Endothelial cell of umbilical vein (primary cell): ENCODE measurements at regions not wholly inside any gene's neighbourhood (a gene's known extent, or its start where the extent isn't known, plus 50 kb on each side); places are given as distances from the start of the nearest gene placed in this dataset.

Source experiments
- BruUV-seq: library from RNA; stranded (reverse); fragments of 400-500 nt; replicated peaks from 2 replicates; lab custom pipeline; 2021; lab: Mats Ljungman, UMichigan
- CTCF ChIA-PET: fragments of 300-600, 350-600 bp; sonication (Branson Sonifier 250); formaldehyde crosslinking; loops from one replicate; lab custom pipeline; 2021; ENCODE audit warnings: antibody characterized with exemption, inconsistent platforms; lab: Charles Lee
- POLR2A ChIA-PET: fragments of 300-600, 350-600 bp; sonication (Branson Sonifier 250); formaldehyde crosslinking; loops from one replicate; lab custom pipeline; 2021; ENCODE audit warnings: antibody characterized with exemption, inconsistent platforms; lab: Charles Lee
- DNase-seq: peaks from one replicate; pipeline ENCODE4 v3.0.0-alpha.2; 2011; ENCODE audit warnings: low read depth, low spot score
- FAIRE-seq: peaks from 2 replicates; lab custom pipeline; 2011; peaks lifted over from hg19 to GRCh38; lab: Jason Lieb, UNC
- H2AFZ ChIP-seq: 2 replicates; pipeline ENCODE4 v1.6.0; 2012; ENCODE audit warnings: low read depth, low read length, control low read depth, inconsistent platforms
- H3K27ac ChIP-seq: 2 replicates; pipeline ENCODE4 v1.5.1; 2011; ENCODE audit warnings: low read depth, mild to moderate bottlenecking, control low read depth, low read length, moderate library complexity; ENCODE audit not compliant: insufficient read depth
- H3K27me3 ChIP-seq, 2 experiments: 2 replicates each; pipeline versions ENCODE4 v1.6.0 to v1.6.1; 2011; ENCODE audit warnings: low read length in 2 of 2, mixed read lengths in 1 of 2; ENCODE audit not compliant: control insufficient read depth in 2 of 2, insufficient read depth in 2 of 2
- H3K36me3 ChIP-seq, 2 experiments: 2 replicates in 1 of 2; 3 replicates in 1 of 2; pipeline ENCODE4 v1.5.1; 2011; ENCODE audit warnings: low read length in 2 of 2, mild to moderate bottlenecking in 1 of 2, moderate library complexity in 1 of 2; ENCODE audit not compliant: control insufficient read depth in 2 of 2, insufficient read depth in 2 of 2; ENCODE audit errors: extremely low read depth in 1 of 2
- H3K4me1 ChIP-seq: 3 replicates; pipeline ENCODE4 v1.5.1; 2011; ENCODE audit warnings: mild to moderate bottlenecking, low read length; ENCODE audit not compliant: control insufficient read depth, insufficient read depth; ENCODE audit errors: extremely low read depth
- H3K4me2 ChIP-seq: 2 replicates; pipeline ENCODE4 v1.6.1; 2011; ENCODE audit warnings: low read length, control low read depth, mixed read lengths; ENCODE audit not compliant: insufficient read depth
- H3K4me3 ChIP-seq, 3 experiments: fragments of 200-600 bp in 1 of 3; sonication (generic), shearing (Covaris generic) in 1 of 3; replicated peaks in 1 of 3; 2 replicates each; pipeline ENCODE4 v1.5.1; 2011 to 2016; ENCODE audit warnings: control low read depth in 3 of 3, low read length in 3 of 3, mild to moderate bottlenecking in 2 of 3, inconsistent platforms in 1 of 3, low read depth in 1 of 3, moderate library complexity in 1 of 3; ENCODE audit not compliant: insufficient read depth in 1 of 3
- H3K79me2 ChIP-seq: 2 replicates; pipeline ENCODE4 v1.6.0; 2012; ENCODE audit warnings: low read length, inconsistent platforms; ENCODE audit not compliant: control insufficient read depth, insufficient read depth
- H3K9ac ChIP-seq: replicated peaks from 2 replicates; pipeline ENCODE3; 2011; ENCODE audit warnings: low read length, control low read depth; ENCODE audit not compliant: insufficient read depth; ENCODE audit errors: extremely low read depth
- H3K9me1 ChIP-seq: replicated peaks from 3 replicates; pipeline ENCODE4 v1.6.0; 2011; ENCODE audit warnings: mild to moderate bottlenecking, low read length; ENCODE audit not compliant: control insufficient read depth, insufficient read depth; ENCODE audit errors: extremely low read depth
- H3K9me3 ChIP-seq: replicated peaks from 2 replicates; pipeline ENCODE4 v1.5.1; 2012; ENCODE audit warnings: low read length, inconsistent platforms; ENCODE audit not compliant: control insufficient read depth, insufficient read depth
- H4K20me1 ChIP-seq: replicated peaks from 2 replicates; pipeline ENCODE3; 2011; ENCODE audit warnings: mild to moderate bottlenecking, low read length; ENCODE audit not compliant: control insufficient read depth, insufficient read depth; ENCODE audit errors: extremely low read depth
- CTCF ChIP-seq, 2 donors: IDR thresholded peaks; 1 replicate in 1 of 2; 2 replicates in 1 of 2; pipeline ENCODE4 v1.5.1; 2011; ENCODE audit warnings: low read length in 2 of 2, mild to moderate bottlenecking in 2 of 2, moderate library complexity in 2 of 2, control low read depth in 1 of 2, inconsistent platforms in 1 of 2, low read depth in 1 of 2; ENCODE audit not compliant: insufficient read depth in 1 of 2; ENCODE audit errors: extremely low read depth in 1 of 2
- EZH2 ChIP-seq: IDR thresholded peaks from 2 replicates; pipeline ENCODE4 v1.6.1; 2012; ENCODE audit warnings: borderline replicate concordance, low read depth, mild to moderate bottlenecking, moderate library complexity, low read length, inconsistent platforms; ENCODE audit not compliant: severe bottlenecking
- FOS ChIP-seq: IDR thresholded peaks from 2 replicates; pipeline ENCODE4 v1.6.1; 2011; ENCODE audit warnings: mild to moderate bottlenecking, low read length, moderate library complexity, borderline replicate concordance; ENCODE audit not compliant: insufficient read depth
- GATA2 ChIP-seq: IDR thresholded peaks from 2 replicates; pipeline ENCODE4 v1.7.0; 2011; ENCODE audit warnings: low read depth, mild to moderate bottlenecking, moderate library complexity, mixed read lengths, low read length; ENCODE audit not compliant: insufficient read length, insufficient read depth
- JUN ChIP-seq: IDR thresholded peaks from 2 replicates; pipeline ENCODE4 v1.6.1; 2011; ENCODE audit warnings: borderline replicate concordance, low read depth; ENCODE audit not compliant: insufficient read length, insufficient read depth
- MAX ChIP-seq: IDR thresholded peaks from 2 replicates; pipeline ENCODE4 v1.6.1; 2011; ENCODE audit not compliant: insufficient read depth, insufficient read length
- MYC ChIP-seq: IDR thresholded peaks from one replicate; pipeline ENCODE4 v1.6.1; 2011; ENCODE audit warnings: mild to moderate bottlenecking, low read depth, low read length
- POLR2A ChIP-seq: IDR thresholded peaks from 2 replicates; pipeline ENCODE4 v1.6.1; 2012; ENCODE audit warnings: low read depth, mild to moderate bottlenecking, control low read depth, low read length
- POLR2AphosphoS5 ChIP-seq: IDR thresholded peaks from 2 replicates; pipeline ENCODE4 v1.6.1; 2012; ENCODE audit warnings: low read depth, mild to moderate bottlenecking, control low read depth, low read length, moderate library complexity; ENCODE audit not compliant: insufficient read depth
- dilution Hi-C: fragments of 300-500 bp; cut with MboI; formaldehyde crosslinking; loops from one replicate; pipeline ENCODE4 v1.15.0; 2019; ENCODE audit warnings: low sequenced_read_pairs; ENCODE audit not compliant: extremely low pct_ligation_motif_present
- intact Hi-C: fragments of 100-400 bp; cut with micrococcal nuclease; formaldehyde crosslinking; loops from one replicate; pipeline ENCODE4 v1.10.0; 2022

- dilution Hi-C loops, result no loop called here
- DNase-seq (no peak), FAIRE-seq (no peak)
- no peaks in the 10 kb centered on the region for H3K4me1 ChIP-seq
- no peaks in the 10 kb centered on the region for H3K36me3 ChIP-seq
- H3K9ac ChIP-seq, result no peak overlapping the region
- no peaks in the 10 kb centered on the region for H3K9me3 ChIP-seq
- ChIA-PET CTCF (interaction anchor here (1.5 kb wide), 1 partner anchor 26 kb away, joined by 5 read pairs; no protein-coding TSS in a partner anchor), POLR2A (no interaction called here)
- no peak overlapping the region for H3K4me3 ChIP-seq
- no peaks in the 10 kb centered on the region for H3K27me3 ChIP-seq
- no peak overlapping the region for H3K4me2 ChIP-seq
- no peaks in the 10 kb centered on the region for H4K20me1 ChIP-seq
- no peaks in the 10 kb centered on the region for H3K9me1 ChIP-seq
- TF ChIP-seq JUN (no peak), POLR2A (no peak), MYC (no peak), EZH2 (no peak), POLR2AphosphoS5 (no peak), MAX (no peak), GATA2 (no peak), CTCF (IDR thresholded peaks at IDR 0.05; ENCODE audit: extremely low read depth in 1 of 2, insufficient read depth in 1 of 2, low read depth in 1 of 2, low read length in 2 of 2) (no peak), FOS (no peak)
- H3K79me2 ChIP-seq, result no peaks in the 10 kb centered on the region
- intact Hi-C loops, result no loop called here
- BruUV-seq, result no TSS peak
- no peak overlapping the region for H2AFZ ChIP-seq
- no peak overlapping the region for H3K27ac ChIP-seq
Observed at GRCh38 chr2:9773903-9774239, 69.4 kb upstream of the TAF1B start.
